Prostate gland (tissue), 2 donors: ENCODE measurements at regions not wholly inside any gene's neighbourhood (a gene's known extent, or its start where the extent isn't known, plus 50 kb on each side); places are given as distances from the start of the nearest gene placed in this dataset.

Source experiments
- CTCF ChIP-seq, 4 experiments: fragments of 200-600 bp in 2 of 4; fragments of 450-650 bp in 2 of 4; sonication (generic) in 2 of 4; IDR thresholded peaks; 1 replicate in 3 of 4; 2 replicates in 1 of 4; pipeline ENCODE4 v1.5.1; 2016 to 2019; ENCODE audit warnings: antibody characterized with exemption in 4 of 4, mild to moderate bottlenecking in 2 of 4, moderate library complexity in 2 of 4
- POLR2A ChIP-seq: fragments of 450-650 bp; IDR thresholded peaks from one replicate; pipeline ENCODE4 v1.6.1; 2016; ENCODE audit warnings: antibody characterized with exemption, mild to moderate bottlenecking

GRCh38 chr12:131269551-131269950, 315.8 kb downstream of the ADGRD1 start:
- no peak for TF ChIP-seq CTCF (IDR thresholded peaks at IDR 0.05)
- no peak for TF ChIP-seq POLR2A
